H9 (cell line): ENCODE measurements at regions not wholly inside any gene's neighbourhood (a gene's known extent, or its start where the extent isn't known, plus 50 kb on each side); places are given as distances from the start of the nearest gene placed in this dataset.

ENCODE experiments used
- DNase-seq: peaks from one replicate; pipeline ENCODE4 v3.0.0-alpha.2; 2017
- H2AFZ ChIP-seq: one replicate; pipeline ENCODE4 v1.6.1; 2013; ENCODE audit warnings: mild to moderate bottlenecking, low read length, control low read depth, moderate library complexity
- H2AK5ac ChIP-seq: 2 replicates; pipeline ENCODE4 v1.6.1; 2013; ENCODE audit warnings: low read length, control low read depth, mixed read lengths; ENCODE audit not compliant: insufficient read length
- H2BK120ac ChIP-seq: one replicate; pipeline ENCODE4 v1.6.1; 2013; ENCODE audit warnings: low read depth, mild to moderate bottlenecking, low read length, control low read depth, inconsistent platforms; ENCODE audit not compliant: poor library complexity, severe bottlenecking
- H2BK12ac ChIP-seq: 2 replicates; pipeline ENCODE4 v1.6.1; 2013; ENCODE audit warnings: low read length, control low read depth, mixed read lengths, low read depth; ENCODE audit not compliant: insufficient read length
- H2BK15ac ChIP-seq: 2 replicates; pipeline ENCODE4 v1.6.1; 2013; ENCODE audit warnings: low read depth, low read length, control low read depth
- H2BK20ac ChIP-seq: one replicate; pipeline ENCODE4 v1.6.1; 2013; ENCODE audit warnings: low read depth, mild to moderate bottlenecking, low read length, control low read depth, inconsistent platforms; ENCODE audit not compliant: poor library complexity, severe bottlenecking
- H2BK5ac ChIP-seq: 2 replicates; pipeline ENCODE4 v1.6.1; 2013; ENCODE audit warnings: low read length, control low read depth, mixed read lengths; ENCODE audit not compliant: insufficient read length
- H3K14ac ChIP-seq: 2 replicates; pipeline ENCODE4 v1.6.1; 2013; ENCODE audit warnings: low read length, control low read depth; ENCODE audit not compliant: insufficient read depth
- H3K18ac ChIP-seq: 2 replicates; pipeline ENCODE4 v1.6.1; 2013; ENCODE audit warnings: low read depth, mild to moderate bottlenecking, mixed read lengths, low read length, control low read depth; ENCODE audit not compliant: insufficient read length
- H3K23ac ChIP-seq: 2 replicates; pipeline ENCODE4 v1.6.1; 2013; ENCODE audit warnings: low read length, control low read depth, mixed read lengths, low read depth; ENCODE audit not compliant: insufficient read length
- H3K23me2 ChIP-seq: 2 replicates; pipeline ENCODE4 v1.6.1; 2013; ENCODE audit warnings: low read depth, mild to moderate bottlenecking, mixed read lengths, low read length, control low read depth; ENCODE audit not compliant: insufficient read length, poor library complexity, severe bottlenecking
- H3K27ac ChIP-seq: 2 replicates; pipeline ENCODE4 v1.5.1; 2013; ENCODE audit warnings: low read length, control low read depth, mixed read lengths, low read depth; ENCODE audit not compliant: insufficient read length
- H3K27me3 ChIP-seq: 2 replicates; pipeline ENCODE4 v1.6.1; 2013; ENCODE audit warnings: low read length, control low read depth, inconsistent platforms; ENCODE audit not compliant: insufficient read depth
- H3K4ac ChIP-seq: 2 replicates; pipeline ENCODE4 v1.6.1; 2013; ENCODE audit warnings: low read depth, mild to moderate bottlenecking, control low read depth, inconsistent platforms, low read length, moderate library complexity
- H3K4me1 ChIP-seq: 2 replicates; pipeline ENCODE4 v1.6.1; 2013; ENCODE audit warnings: low read length, control low read depth, inconsistent platforms; ENCODE audit not compliant: insufficient read depth
- H3K4me2 ChIP-seq: 2 replicates; pipeline ENCODE4 v1.6.1; 2013; ENCODE audit warnings: low read length, control low read depth, mixed read lengths; ENCODE audit not compliant: insufficient read length, insufficient read depth
- H3K56ac ChIP-seq: 2 replicates; pipeline ENCODE4 v1.6.1; 2013; ENCODE audit warnings: low read depth, mild to moderate bottlenecking, mixed read lengths, low read length, control low read depth; ENCODE audit not compliant: insufficient read length
- H3K79me1 ChIP-seq: 2 replicates; pipeline ENCODE4 v1.6.1; 2013; ENCODE audit warnings: low read depth, mild to moderate bottlenecking, moderate library complexity, low read length, control low read depth, inconsistent platforms; ENCODE audit not compliant: insufficient read depth, poor library complexity, severe bottlenecking
- H3K79me2 ChIP-seq: 2 replicates; pipeline ENCODE4 v1.6.1; 2013; ENCODE audit warnings: low read length, control low read depth, inconsistent platforms; ENCODE audit not compliant: insufficient read depth
- H3K9ac ChIP-seq: 2 replicates; pipeline ENCODE4 v1.6.1; 2013; ENCODE audit warnings: low read length, control low read depth, mixed read lengths; ENCODE audit not compliant: insufficient read length; ENCODE audit errors: extremely low read depth
- H3K9me3 ChIP-seq: one replicate; pipeline ENCODE4 v1.6.1; 2013; ENCODE audit warnings: low read depth, low read length, inconsistent platforms; ENCODE audit not compliant: control insufficient read depth
- H3T11ph ChIP-seq: one replicate; pipeline ENCODE4 v1.6.1; 2013; ENCODE audit warnings: mild to moderate bottlenecking, low read length, control low read depth, inconsistent platforms
- H4K20me1 ChIP-seq: one replicate; pipeline ENCODE4 v1.6.1; 2013; ENCODE audit not compliant: control insufficient read depth, insufficient read length, insufficient read depth
- H4K5ac ChIP-seq: 2 replicates; pipeline ENCODE4 v1.6.1; 2013; ENCODE audit warnings: low read depth, mild to moderate bottlenecking, mixed read lengths, low read length, control low read depth; ENCODE audit not compliant: insufficient read length
- H4K8ac ChIP-seq: replicated peaks from 2 replicates; pipeline ENCODE4 v1.6.1; 2013; ENCODE audit warnings: low read length, control low read depth, mixed read lengths, low read depth; ENCODE audit not compliant: insufficient read length
- H4K91ac ChIP-seq: 2 replicates; pipeline ENCODE4 v1.6.1; 2013; ENCODE audit warnings: low read depth, mild to moderate bottlenecking, moderate library complexity, mixed read lengths, low read length, control low read depth; ENCODE audit not compliant: insufficient read length
- H3K27ac Mint-ChIP-seq, 3 experiments: 2 replicates in 2 of 3; 3 replicates in 1 of 3; pipeline ENCODE4 v1.8.0; 2020 to 2021; ENCODE audit warnings: mixed read lengths in 3 of 3, mild to moderate bottlenecking in 1 of 3, moderate library complexity in 1 of 3
- H3K27me3 Mint-ChIP-seq: 2 replicates; pipeline ENCODE4 v1.8.0; 2021; ENCODE audit warnings: low read depth, mild to moderate bottlenecking, moderate library complexity, mixed read lengths
- H3K36me3 Mint-ChIP-seq, 3 experiments: 2 replicates in 2 of 3; 3 replicates in 1 of 3; pipeline ENCODE4 v1.8.0; 2020 to 2021; ENCODE audit warnings: low read depth in 3 of 3, mixed read lengths in 3 of 3; ENCODE audit not compliant: insufficient read depth in 1 of 3
- H3K4me1 Mint-ChIP-seq, 2 experiments: 2 replicates each; pipeline ENCODE4 v1.8.0; 2020; ENCODE audit warnings: mixed read lengths in 2 of 2
- H3K4me3 Mint-ChIP-seq, 2 experiments: 2 replicates in 1 of 2; 3 replicates in 1 of 2; pipeline ENCODE4 v1.8.0; 2020 to 2021; ENCODE audit warnings: mild to moderate bottlenecking in 2 of 2, mixed read lengths in 2 of 2, moderate library complexity in 1 of 2
- H3K9me3 Mint-ChIP-seq, 2 experiments: 2 replicates in 1 of 2; 3 replicates in 1 of 2; pipeline ENCODE4 v1.8.0; 2020; ENCODE audit warnings: mild to moderate bottlenecking in 2 of 2, mixed read lengths in 2 of 2, moderate library complexity in 1 of 2
- CTCF ChIP-seq: fragments of 200-600 bp; sonication (generic); conservative IDR thresholded peaks from 3 replicates; pipeline ENCODE4 v1.8.0; 2021; ENCODE audit warnings: antibody characterized with exemption, mild to moderate bottlenecking
- WGBS: extraction: QIAGEN DNeasy Blood & Tissue Kit; methylation state at CpG from one replicate; pipeline ENCODE4 v1.1.7; 2013; ENCODE audit warnings: missing lambda C conversion rate, low lambda C conversion rate, mixed read lengths; ENCODE audit not compliant: insufficient read length; ENCODE audit errors: extremely low coverage; 5-methylcytosine and 5-hydroxymethylcytosine counted together

- no peaks in the 10 kb centered on the region for H3K27me3 ChIP-seq
- no peaks in the 10 kb centered on the region for H3K9me3 ChIP-seq
- no peaks in the 10 kb centered on the region for H3K23me2 ChIP-seq
- H3K4ac ChIP-seq, result no peak overlapping the region
- no peak overlapping the region for H3K23ac ChIP-seq
- no peak overlapping the region for H3K56ac ChIP-seq
- no peak overlapping the region for H2AFZ ChIP-seq
- no peak for TF ChIP-seq CTCF
- no peak overlapping the region for H4K91ac ChIP-seq
- no peak overlapping the region for H2BK120ac ChIP-seq
- Mint-ChIP-seq H3K27me3 (no peaks in the 10 kb centered on the region), H3K9me3 (no peaks in the 10 kb centered on the region), H3K36me3 (peaks cover 0 to 11% (median 0%) of the 10 kb centered on the region in 3 experiments; a peak in 2 of 7 replicates), H3K27ac (no peak overlapping the region), H3K4me3 (no peak overlapping the region), H3K4me1 (peaks cover 4 to 9% of the 10 kb centered on the region in 2 experiments; a peak in 1 of 4 replicates)
- H3K4me2 ChIP-seq, result no peak overlapping the region
- H3K14ac ChIP-seq, result no peak overlapping the region
- no peak overlapping the region for H3K27ac ChIP-seq
- H2BK5ac ChIP-seq, result no peak overlapping the region
- no peak overlapping the region for H2BK15ac ChIP-seq
- H3K4me1 ChIP-seq, result no peaks in the 10 kb centered on the region
- H3K79me2 ChIP-seq, result no peaks in the 10 kb centered on the region
- H2BK12ac ChIP-seq, result no peak overlapping the region
- H2BK20ac ChIP-seq, result no peak overlapping the region
- H3T11ph ChIP-seq, result no peak overlapping the region
- H4K8ac ChIP-seq, result no peak overlapping the region
- no CpG with 5 or more reads among the region's 2 CpGs for WGBS
- no peak overlapping the region for H3K18ac ChIP-seq
- H4K5ac ChIP-seq, result no peak overlapping the region
- no peak overlapping the region for H2AK5ac ChIP-seq
- no peak for DNase-seq
- H4K20me1 ChIP-seq, result no peaks in the 10 kb centered on the region
- no peak overlapping the region for H3K9ac ChIP-seq
- no peaks in the 10 kb centered on the region for H3K79me1 ChIP-seq
Observed at GRCh38 chr16:51374346-51374745, 223.3 kb upstream of the SALL1 start.
